GM12874 (cell line): ENCODE measurements at regions not wholly inside any gene's neighbourhood (a gene's known extent, or its start where the extent isn't known, plus 50 kb on each side); places are given as distances from the start of the nearest gene placed in this dataset.

ENCODE experiments used
- CTCF ChIP-seq: IDR thresholded peaks from 2 replicates; pipeline ENCODE4 v1.5.1; 2011; ENCODE audit warnings: low read depth, mild to moderate bottlenecking, control low read depth, low read length, moderate library complexity; ENCODE audit not compliant: insufficient read depth

- TF ChIP-seq CTCF, result no peak
Measured at GRCh38 chr2:128726236-128726635, 407.6 kb upstream of the HS6ST1 start.

GRCh38 chr2:128726911-128727310 lies 408.2 kb upstream of the HS6ST1 start:
- TF ChIP-seq CTCF, result no peak

GRCh38 chr2:128727404-128727803 lies 408.7 kb upstream of the HS6ST1 start:
- TF ChIP-seq CTCF, result no peak

GRCh38 chr2:128727914-128728313 lies 409.2 kb upstream of the HS6ST1 start:
- no peak for TF ChIP-seq CTCF

GRCh38 chr2:128729051-128729450 lies 410.4 kb upstream of the HS6ST1 start:
- no peak for TF ChIP-seq CTCF

- no peak for TF ChIP-seq CTCF
Measured at GRCh38 chr2:128731994-128732650, 413.5 kb upstream of the HS6ST1 start.

GRCh38 chr2:128732976-128733431 lies 414.3 kb upstream of the HS6ST1 start:
- no peak for TF ChIP-seq CTCF
